ENCODE measurements at regions not wholly inside any gene's neighbourhood (a gene's known extent, or its start where the extent isn't known, plus 50 kb on each side); places are given as distances from the start of the nearest gene placed in this dataset.

DNA sequence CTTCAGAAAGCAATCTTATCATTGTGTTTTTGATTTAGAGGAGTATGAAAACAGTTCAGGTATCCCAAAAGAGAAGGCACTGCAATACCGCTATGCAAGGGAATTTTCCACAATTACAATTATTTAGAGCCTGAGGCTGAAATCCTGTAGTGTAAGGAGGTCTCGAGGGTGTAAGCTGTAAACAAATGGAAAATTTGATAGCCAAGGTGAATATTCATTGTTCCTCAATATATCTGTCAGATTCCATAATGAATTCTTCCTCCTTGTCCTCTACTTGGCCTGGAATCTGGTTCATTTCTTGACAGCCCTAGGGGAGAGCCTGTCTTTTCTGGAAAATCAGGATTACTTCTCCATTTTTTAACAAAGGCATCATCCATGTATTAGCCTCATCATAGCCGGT is 63.1 kb upstream of the SMARCA2 start:
- TF ChIP-seq, protein P1, sequence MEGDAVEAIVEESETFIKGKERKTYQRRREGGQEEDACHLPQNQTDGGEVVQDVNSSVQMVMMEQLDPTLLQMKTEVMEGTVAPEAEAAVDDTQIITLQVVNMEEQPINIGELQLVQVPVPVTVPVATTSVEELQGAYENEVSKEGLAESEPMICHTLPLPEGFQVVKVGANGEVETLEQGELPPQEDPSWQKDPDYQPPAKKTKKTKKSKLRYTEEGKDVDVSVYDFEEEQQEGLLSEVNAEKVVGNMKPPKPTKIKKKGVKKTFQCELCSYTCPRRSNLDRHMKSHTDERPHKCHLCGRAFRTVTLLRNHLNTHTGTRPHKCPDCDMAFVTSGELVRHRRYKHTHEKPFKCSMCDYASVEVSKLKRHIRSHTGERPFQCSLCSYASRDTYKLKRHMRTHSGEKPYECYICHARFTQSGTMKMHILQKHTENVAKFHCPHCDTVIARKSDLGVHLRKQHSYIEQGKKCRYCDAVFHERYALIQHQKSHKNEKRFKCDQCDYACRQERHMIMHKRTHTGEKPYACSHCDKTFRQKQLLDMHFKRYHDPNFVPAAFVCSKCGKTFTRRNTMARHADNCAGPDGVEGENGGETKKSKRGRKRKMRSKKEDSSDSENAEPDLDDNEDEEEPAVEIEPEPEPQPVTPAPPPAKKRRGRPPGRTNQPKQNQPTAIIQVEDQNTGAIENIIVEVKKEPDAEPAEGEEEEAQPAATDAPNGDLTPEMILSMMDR (conservative IDR thresholded peaks at IDR 0.05 in 1 of 2, IDR thresholded peaks at IDR 0.05 in 1 of 2; ENCODE audit: extremely low read depth in 1 of 2, insufficient read depth in 1 of 2, low read depth in 1 of 2, low read length in 2 of 2) = no peak
- TF ChIP-seq EZH2 (IDR thresholded peaks at IDR 0.05; ENCODE audit: borderline replicate concordance, low read length) = no peak

Data from mammary epithelial cell (primary cell).